NOMO-1 treated with DMSO at 0.1 percent for 48 hours (cell line): ENCODE measurements at regions not wholly inside any gene's neighbourhood (a gene's known extent, or its start where the extent isn't known, plus 50 kb on each side); places are given as distances from the start of the nearest gene placed in this dataset.

Source experiments
- DNase-seq: peaks from one replicate; lab custom pipeline; 2025; ENCODE audit not compliant: unreplicated experiment; lab: John Stamatoyannopoulos, UW

GRCh38 chr2:234730066-234730640, 221.7 kb upstream of the SH3BP4 start:
- DNase-seq = no peak

GRCh38 chr2:234725528-234726264, 226.1 kb upstream of the SH3BP4 start:
- DNase-seq = no peak

- no peak for DNase-seq
Measured at GRCh38 chr2:234724850-234725249, 227.0 kb upstream of the SH3BP4 start.

- no peak for DNase-seq
Measured at GRCh38 chr2:234723400-234723799, 226.5 kb upstream of the ARL4C start.

GRCh38 chr2:234722176-234722575, 225.3 kb upstream of the ARL4C start:
- DNase-seq = no peak

- no peak for DNase-seq
Measured at GRCh38 chr2:234719116-234719716, 222.3 kb upstream of the ARL4C start.

- no peak for DNase-seq
Measured at GRCh38 chr2:234716271-234716670, 219.4 kb upstream of the ARL4C start.

- DNase-seq = no peak
Measured at GRCh38 chr2:234715671-234716250, 218.9 kb upstream of the ARL4C start.

- no peak for DNase-seq
Measured at GRCh38 chr2:234714711-234715110, 217.8 kb upstream of the ARL4C start.

- DNase-seq = no peak
Measured at GRCh38 chr2:234712421-234712935, 215.6 kb upstream of the ARL4C start.

GRCh38 chr2:234711308-234711707, 214.4 kb upstream of the ARL4C start:
- no peak for DNase-seq

- DNase-seq = no peak
Measured at GRCh38 chr2:234710587-234710986, 213.7 kb upstream of the ARL4C start.

GRCh38 chr2:234710066-234710465, 213.2 kb upstream of the ARL4C start:
- no peak for DNase-seq

GRCh38 chr2:234708717-234709116, 211.8 kb upstream of the ARL4C start:
- no peak for DNase-seq

- no peak for DNase-seq
Measured at GRCh38 chr2:234708091-234708683, 211.3 kb upstream of the ARL4C start.

- DNase-seq = no peak
Measured at GRCh38 chr2:234706086-234706485, 209.2 kb upstream of the ARL4C start.

GRCh38 chr2:234705108-234705507, 208.2 kb upstream of the ARL4C start:
- DNase-seq = no peak

GRCh38 chr2:234703258-234703657, 206.4 kb upstream of the ARL4C start:
- no peak for DNase-seq

- DNase-seq = no peak
Measured at GRCh38 chr2:234702731-234703225, 205.9 kb upstream of the ARL4C start.

- DNase-seq = no peak
Measured at GRCh38 chr2:234701841-234702240, 205.0 kb upstream of the ARL4C start.

GRCh38 chr2:234701421-234701820, 204.5 kb upstream of the ARL4C start:
- no peak for DNase-seq
